KOPT-K1 (cell line): ENCODE measurements at regions not wholly inside any gene's neighbourhood (a gene's known extent, or its start where the extent isn't known, plus 50 kb on each side); places are given as distances from the start of the nearest gene placed in this dataset.

ENCODE experiments used
- H3K27ac ChIP-seq: fragments of 200-600 bp; sonication (generic); 2 replicates; pipeline ENCODE4 v1.5.1; 2016; ENCODE audit warnings: antibody characterized with exemption, mild to moderate bottlenecking, low read depth, low read length; ENCODE audit not compliant: poor library complexity, severe bottlenecking
- H3K36me3 ChIP-seq: fragments of 200-600 bp; sonication (generic); 2 replicates; pipeline ENCODE4 v1.5.1; 2017; ENCODE audit warnings: antibody characterized with exemption, mild to moderate bottlenecking, low read length, moderate library complexity; ENCODE audit not compliant: insufficient read depth
- H3K9me3 ChIP-seq: fragments of 200-600 bp; sonication (generic); 2 replicates; pipeline ENCODE4 v1.5.1; 2017; ENCODE audit warnings: antibody characterized with exemption, low read length, mild to moderate bottlenecking; ENCODE audit not compliant: insufficient read depth, poor library complexity, severe bottlenecking

DNA sequence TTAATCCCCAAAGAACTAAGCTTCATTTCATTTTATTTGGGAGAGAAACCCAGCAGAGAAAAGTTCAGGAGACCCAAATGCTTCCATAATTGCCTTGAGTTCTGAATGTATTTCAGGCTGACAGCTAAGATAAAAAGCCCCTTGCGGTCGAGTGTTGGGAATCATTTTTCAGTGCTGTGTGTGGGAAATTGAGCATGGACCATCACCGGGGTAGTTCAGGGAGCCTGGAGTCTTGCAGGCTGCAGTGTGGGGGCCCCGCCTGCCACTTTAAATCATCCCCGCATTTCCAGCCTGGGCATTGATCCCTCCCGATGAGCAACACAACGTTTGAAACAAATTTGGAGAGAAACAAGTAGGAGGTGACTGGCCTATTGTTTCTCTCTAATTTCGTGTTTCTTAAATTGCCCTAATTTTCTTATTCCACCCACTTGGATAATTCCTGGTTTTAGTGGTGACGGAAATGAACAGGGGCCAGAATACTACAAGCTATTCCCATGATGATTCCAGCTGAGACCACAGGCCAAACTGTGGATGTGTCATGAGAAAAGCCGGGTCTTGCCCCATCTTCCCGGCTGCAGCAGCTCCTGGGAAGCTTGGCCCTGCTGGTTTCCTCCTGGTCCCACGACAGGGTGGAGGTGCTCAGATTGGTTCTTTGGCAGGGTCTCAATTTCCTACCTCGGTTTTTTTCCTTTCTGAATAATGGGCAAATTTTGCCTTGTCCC is 75.1 kb downstream of the FOXL1 start:
- no peaks in the 10 kb centered on the region for H3K9me3 ChIP-seq
- H3K36me3 ChIP-seq = no peaks in the 10 kb centered on the region
- H3K27ac ChIP-seq = no peak overlapping the region

DNA sequence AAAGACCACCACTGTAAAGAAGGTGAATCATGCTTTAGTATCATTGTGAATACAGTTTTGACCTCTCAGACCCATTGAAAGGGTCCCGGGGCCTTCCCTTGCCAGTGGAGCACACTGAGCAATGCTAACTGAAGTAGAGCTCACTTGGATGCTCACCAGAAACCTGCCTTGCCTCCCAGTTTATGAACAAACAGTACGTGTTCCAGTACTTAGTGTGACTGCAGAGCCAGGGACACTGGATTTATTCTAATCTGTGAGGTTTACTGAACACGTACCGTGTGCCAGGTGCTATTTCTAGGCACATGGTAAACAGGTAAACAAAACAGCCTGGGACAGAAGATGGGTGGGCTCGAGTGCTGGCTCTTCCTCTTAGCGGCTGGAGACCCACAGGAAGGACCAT is 79.6 kb downstream of the FOXL1 start:
- Histone ChIP-seq H3K27ac (no peak overlapping the region), H3K36me3 (no peaks in the 10 kb centered on the region), H3K9me3 (peaks cover 17% of the 10 kb centered on the region)

DNA sequence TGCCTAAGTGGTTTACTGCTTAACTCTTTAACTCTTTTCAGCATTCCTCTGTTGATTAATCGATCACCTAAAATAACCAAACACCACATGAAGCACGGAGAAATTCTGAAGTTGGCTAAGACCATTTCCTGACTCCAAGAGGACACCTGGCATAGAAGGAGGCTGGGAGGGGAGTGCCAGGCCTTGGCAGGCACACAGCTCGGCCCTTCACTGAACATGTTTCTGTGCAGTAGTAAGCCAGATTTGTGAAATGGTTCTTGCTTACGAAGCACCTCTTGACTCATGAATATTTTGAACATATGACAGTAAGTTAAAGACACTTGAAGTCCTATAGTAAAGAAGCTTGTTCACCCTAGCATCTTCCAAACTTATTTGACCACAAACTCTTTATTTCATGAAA is 82.3 kb downstream of the FOXL1 start:
- H3K27ac ChIP-seq = no peak overlapping the region
- H3K36me3 ChIP-seq = no peaks in the 10 kb centered on the region
- H3K9me3 ChIP-seq = peaks cover 17% of the 10 kb centered on the region

DNA sequence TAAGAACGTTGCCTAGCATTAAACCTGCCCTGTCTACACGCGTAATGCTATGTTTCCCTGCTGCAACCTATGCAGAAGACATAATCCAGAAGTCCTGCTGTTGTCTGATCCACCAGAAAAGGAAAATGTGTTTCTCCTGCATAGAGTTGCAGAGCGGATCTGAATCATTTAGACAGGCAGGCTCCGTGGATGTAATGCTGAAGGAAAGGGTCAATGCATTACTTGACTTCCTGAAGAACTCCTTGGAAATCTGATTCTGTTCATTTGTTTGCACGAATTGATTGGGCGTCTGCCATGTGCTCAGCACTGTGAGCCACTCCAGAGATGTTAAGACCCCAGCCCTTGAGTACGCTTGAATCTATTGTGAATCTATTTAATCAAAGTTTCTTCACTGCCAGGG is 83.4 kb downstream of the FOXL1 start:
- Histone ChIP-seq H3K27ac (no peak overlapping the region), H3K36me3 (no peaks in the 10 kb centered on the region), H3K9me3 (peaks cover 17% of the 10 kb centered on the region)

DNA sequence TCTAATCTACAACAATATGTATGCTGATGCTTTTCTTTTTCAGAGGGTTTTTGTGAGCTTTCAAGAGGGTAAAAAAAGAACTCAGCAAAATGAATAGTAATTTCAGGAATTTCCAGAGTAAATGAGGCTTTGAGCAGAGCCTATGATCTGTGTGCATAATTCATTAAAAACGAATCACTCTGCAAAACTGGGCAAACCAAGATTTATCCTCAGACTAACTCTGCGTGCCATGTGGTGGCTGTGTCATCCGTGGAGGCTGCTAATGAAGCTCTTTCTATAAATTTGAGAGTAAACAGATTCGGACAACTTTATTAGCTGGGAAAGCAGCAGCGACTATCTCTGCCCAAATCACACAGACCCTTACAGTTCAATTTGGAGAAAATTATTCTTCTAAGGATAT is 83.8 kb downstream of the FOXL1 start:
- Histone ChIP-seq H3K27ac (no peak overlapping the region), H3K36me3 (no peaks in the 10 kb centered on the region), H3K9me3 (peaks cover 17% of the 10 kb centered on the region)

DNA sequence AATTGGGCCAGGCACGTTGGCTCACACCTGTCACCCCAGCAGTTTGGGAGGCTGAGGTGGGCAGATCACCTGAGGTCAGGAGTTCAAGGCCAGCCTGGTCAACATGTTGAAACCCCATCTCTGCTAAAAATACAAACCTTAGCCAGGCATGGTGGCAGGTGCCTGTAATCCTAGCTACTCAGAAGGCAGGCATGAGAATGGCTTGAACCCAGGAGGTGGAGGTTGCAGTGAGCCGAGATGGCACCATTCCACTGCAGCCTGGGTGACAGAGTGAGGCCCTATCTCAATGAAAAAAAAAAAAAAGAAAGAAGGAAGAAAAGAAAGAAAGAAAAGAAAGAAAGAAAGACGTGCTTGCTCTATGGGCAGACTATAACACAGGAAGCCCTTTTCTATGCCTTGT is 84.4 kb downstream of the FOXL1 start:
- H3K27ac ChIP-seq = no peak overlapping the region
- no peaks in the 10 kb centered on the region for H3K36me3 ChIP-seq
- H3K9me3 ChIP-seq = peaks cover 17% of the 10 kb centered on the region

DNA sequence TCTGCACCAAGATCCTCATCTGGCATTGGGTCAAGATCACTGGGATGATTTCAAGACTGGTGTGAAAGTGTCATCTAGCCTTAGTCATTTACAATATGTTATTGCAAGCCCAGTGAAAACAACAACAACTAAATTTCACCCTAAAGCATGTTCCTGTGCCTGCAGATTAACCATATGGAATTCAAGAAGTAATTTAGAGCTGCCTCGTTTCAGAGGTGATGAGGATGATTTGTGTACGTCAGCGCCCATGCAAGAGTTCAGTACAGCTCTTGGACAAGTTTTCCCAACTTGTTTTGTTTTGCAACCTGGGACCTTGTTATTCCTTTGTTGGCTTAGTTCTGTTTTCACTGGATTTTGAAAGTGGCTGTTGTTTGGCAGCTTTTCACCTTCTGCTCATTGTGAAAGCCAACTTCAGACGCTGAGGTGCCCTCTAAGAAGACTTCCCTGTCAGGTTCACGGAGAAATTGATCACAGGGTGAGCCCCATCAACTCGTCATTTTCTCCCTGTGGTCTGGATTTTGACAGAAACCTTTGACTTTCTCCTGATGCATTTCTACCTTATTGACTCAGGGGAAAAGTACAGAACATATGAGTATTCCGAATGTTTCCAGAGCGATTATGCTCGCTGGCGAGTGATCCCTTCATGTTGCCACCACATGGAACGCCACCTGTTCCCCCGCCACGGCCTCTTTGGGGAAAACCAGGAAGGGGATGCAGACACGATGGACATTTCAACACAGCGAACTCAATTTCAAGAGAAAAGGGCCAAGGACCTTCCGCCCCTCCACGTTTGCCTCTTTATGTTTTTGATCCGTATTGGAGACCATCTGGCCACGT is 85.6 kb downstream of the FOXL1 start:
- Histone ChIP-seq H3K9me3 (peaks cover 17% of the 10 kb centered on the region), H3K36me3 (no peaks in the 10 kb centered on the region), H3K27ac (peak overlapping the region; percentile 73)

DNA sequence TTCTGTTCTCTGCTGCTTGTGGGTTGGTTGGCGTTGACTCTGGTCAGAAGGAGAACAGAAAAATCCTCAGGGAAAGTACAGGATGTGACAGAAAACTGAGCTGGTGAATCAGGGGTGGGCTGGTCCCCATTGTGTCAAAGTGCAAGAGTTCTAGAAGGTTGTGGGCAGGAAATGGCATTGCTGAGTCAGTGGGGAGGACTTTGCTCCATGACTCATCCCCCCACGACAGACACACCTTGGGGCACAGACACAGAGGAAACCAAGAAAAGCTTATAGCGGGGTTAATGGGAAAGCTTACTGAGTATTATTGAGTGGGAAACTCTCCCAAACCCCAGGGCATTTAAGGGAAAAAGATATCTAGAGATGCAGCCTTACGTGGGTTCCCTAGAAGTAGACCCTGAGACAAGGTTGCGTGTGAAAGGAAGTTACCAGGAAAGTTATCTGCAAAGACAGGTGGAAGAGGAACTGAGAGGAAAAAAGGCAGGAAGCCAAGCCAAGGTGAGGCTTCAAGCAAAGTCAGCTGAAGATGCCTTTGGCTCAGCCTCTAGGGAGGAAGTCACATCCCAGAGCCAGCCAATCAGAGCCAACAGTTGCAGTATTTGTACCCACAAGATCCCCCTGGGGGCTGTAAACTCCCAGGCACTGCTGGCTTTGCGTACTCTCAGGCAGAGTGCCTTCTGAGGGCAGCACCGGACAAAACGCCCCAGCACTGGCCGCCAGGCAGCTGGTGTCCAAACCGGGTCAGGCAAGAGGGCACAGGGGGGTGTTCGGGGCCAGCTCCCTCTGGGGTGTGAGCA is 86.4 kb downstream of the FOXL1 start:
- Histone ChIP-seq H3K27ac (peak overlapping the region; percentile 73), H3K36me3 (no peaks in the 10 kb centered on the region), H3K9me3 (peaks cover 10% of the 10 kb centered on the region)

DNA sequence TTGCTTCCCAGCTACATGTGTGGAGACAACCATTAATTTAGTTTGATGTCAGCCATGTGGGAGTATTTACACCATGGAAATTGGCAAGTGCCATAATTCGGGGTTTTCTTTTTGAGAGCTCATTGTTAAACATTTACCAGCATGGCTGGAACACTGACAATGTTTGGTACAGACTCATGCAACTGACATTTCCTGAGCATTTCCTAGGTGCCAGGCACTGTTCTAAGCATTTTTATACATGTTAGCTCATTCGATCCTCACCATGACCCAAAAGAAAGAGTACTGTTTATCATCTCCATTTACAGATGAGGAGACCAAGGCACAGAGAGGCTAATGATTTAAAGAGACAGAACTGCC is 86.9 kb downstream of the FOXL1 start:
- H3K9me3 ChIP-seq = peaks cover 4% of the 10 kb centered on the region
- H3K36me3 ChIP-seq = no peaks in the 10 kb centered on the region
- peak overlapping the region; percentile 73 for H3K27ac ChIP-seq

DNA sequence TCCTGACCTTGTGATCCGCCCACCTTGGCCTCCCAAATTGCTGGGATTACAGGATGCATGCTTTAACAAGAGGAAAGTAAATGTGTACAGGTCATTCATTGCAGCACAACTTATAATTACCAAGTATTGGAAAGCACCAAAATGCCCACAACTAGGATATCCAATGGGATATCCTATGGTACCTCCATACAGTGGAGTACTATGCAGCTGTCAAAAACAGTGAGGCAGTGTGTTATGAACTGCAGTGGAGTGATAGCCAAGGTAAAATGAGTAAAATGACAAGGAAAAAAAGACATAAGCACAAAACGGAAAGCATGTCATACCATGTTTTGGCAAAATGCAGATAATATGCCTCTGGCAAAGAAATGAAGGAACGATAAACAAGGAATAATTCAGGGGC is 87.6 kb downstream of the FOXL1 start:
- H3K36me3 ChIP-seq = no peaks in the 10 kb centered on the region
- peak overlapping the region; percentile 73 for H3K27ac ChIP-seq
- no peaks in the 10 kb centered on the region for H3K9me3 ChIP-seq

DNA sequence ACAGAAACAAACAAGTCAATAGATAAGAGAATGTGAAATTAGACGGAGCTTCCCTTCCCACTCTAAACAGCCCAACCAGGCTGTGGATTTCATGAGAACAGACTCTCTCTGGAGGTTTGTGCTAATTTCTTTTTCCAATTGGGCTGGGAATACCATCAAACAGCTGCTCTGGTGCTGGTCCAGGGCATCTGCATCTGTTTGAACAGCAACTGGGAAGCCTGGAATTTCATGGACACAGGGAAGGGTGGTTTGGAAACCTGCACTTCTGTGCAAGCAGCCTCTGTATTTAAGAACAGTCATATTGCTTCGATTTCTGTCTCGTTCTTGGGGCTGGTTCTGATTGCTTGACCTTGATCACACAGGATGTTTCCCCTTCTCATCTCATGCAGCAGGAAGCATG is 88.7 kb downstream of the FOXL1 start:
- Histone ChIP-seq H3K27ac (peak overlapping the region; percentile 84), H3K36me3 (no peaks in the 10 kb centered on the region), H3K9me3 (no peaks in the 10 kb centered on the region)

DNA sequence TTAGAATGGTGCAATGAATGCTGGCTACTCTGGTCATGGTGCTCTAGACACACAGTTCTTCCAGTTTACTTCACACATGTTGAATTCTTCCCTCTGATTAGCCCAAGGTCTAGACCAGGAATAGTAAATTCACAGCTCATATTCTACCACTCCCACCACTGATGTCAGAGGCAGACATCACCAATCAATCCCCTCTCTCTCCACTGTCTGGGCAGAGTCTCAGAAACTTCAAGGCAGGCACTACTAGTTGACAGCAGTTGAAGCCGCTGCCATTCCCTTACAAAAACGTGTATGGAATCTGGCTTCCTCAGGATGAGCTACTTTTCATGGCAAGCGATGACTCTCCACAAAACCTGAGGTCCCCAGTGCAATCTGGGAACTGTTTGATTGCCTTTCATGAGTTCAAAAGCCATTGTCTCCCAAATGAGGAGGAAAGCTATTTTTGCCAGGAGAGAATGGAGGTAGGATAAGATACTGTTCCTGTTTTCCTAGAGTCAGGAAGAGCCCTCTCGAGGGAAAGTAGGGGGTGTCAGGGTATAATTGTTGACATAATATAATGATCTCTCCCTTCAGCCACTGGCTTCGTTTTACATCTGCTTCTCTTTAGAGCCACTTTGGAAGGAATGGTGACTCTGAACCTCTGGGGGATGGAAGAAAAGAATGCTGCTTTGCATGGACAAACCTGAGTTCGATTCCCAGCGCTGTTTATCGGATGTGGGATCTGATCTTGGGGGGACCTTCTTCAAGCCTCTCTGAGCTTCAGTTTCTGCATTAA is 90.0 kb downstream of the FOXL1 start:
- H3K36me3 ChIP-seq = no peaks in the 10 kb centered on the region
- H3K9me3 ChIP-seq = no peaks in the 10 kb centered on the region
- peak overlapping the region; percentile 84 for H3K27ac ChIP-seq

DNA sequence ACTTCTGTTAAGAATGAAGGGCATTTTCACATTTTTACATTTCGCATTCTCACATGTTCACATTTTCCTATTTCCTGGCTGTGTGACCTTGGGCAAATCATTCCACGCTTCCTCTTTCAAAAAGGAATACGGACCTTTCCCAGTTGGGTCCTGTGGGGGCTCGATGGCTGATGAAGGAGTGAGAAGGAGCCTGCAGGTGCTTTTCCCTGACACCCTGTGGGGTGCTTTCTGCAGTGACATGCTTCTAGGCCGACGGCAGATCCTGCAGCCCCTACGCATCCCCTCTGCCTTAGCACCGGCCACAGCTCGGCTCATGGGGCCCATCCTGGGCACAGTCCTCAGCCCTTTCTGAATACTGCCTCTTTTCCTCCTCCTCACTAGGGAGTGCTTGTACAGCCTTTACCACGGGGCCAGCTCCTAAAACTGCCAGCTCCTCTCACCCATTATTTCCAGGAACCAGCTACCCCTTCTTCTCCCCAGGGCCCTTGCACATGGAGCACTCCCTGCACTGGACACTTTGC is 91.0 kb downstream of the FOXL1 start:
- Histone ChIP-seq H3K36me3 (no peaks in the 10 kb centered on the region), H3K9me3 (no peaks in the 10 kb centered on the region), H3K27ac (peak overlapping the region; percentile 84)

DNA sequence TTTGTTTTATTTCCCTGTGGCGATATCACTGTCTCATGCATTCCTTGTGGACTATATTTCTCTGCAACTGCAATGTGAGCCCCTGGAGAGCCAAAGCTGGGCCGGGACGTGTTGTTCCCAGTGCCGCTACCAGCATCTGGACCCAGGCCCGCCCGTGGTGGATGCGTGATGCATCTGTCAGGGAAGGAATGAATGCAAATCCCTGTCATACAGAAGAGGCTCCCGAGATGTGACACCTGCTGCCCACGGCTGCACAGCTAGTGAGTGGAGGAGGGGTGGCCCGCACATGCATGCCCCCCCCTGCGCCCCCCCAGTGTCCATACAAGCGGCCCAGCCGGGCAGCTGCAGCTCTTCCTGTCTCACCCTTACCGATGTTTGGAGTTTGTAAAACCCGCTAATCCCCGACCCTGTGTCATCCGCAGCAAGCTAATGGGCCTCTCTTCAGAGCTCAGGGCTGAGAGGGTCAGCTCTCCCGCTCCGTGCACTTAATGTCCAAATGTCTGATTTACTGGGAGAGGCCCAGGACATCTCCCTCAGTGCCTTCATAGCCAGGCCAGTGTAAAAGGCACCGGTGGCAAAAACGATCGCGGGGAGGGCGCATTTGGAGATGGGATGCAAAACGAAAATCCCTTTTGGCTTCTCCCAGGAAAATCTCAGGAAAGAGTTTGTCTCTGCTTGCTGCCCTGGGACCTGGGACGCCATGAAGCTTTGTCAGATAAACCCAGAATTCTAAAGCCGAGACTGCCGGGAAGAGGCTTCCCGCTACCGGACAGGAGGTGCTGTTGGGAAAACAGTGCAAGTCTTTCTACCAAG is 91.8 kb downstream of the FOXL1 start:
- H3K27ac ChIP-seq = peak overlapping the region; percentile 84
- no peaks in the 10 kb centered on the region for H3K9me3 ChIP-seq
- H3K36me3 ChIP-seq = no peaks in the 10 kb centered on the region
